ENCODE measurements at regions not wholly inside any gene's neighbourhood (a gene's known extent, or its start where the extent isn't known, plus 50 kb on each side); places are given as distances from the start of the nearest gene placed in this dataset.

- TF ChIP-seq, protein P1, sequence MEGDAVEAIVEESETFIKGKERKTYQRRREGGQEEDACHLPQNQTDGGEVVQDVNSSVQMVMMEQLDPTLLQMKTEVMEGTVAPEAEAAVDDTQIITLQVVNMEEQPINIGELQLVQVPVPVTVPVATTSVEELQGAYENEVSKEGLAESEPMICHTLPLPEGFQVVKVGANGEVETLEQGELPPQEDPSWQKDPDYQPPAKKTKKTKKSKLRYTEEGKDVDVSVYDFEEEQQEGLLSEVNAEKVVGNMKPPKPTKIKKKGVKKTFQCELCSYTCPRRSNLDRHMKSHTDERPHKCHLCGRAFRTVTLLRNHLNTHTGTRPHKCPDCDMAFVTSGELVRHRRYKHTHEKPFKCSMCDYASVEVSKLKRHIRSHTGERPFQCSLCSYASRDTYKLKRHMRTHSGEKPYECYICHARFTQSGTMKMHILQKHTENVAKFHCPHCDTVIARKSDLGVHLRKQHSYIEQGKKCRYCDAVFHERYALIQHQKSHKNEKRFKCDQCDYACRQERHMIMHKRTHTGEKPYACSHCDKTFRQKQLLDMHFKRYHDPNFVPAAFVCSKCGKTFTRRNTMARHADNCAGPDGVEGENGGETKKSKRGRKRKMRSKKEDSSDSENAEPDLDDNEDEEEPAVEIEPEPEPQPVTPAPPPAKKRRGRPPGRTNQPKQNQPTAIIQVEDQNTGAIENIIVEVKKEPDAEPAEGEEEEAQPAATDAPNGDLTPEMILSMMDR (IDR thresholded peaks at IDR 0.05), result no peak
- intact Hi-C loops (cut with DNase I), result no loop called here
- no peak overlapping the region for H3K27ac ChIP-seq
- H3K36me3 ChIP-seq, result no peaks in the 10 kb centered on the region
- H3K27me3 ChIP-seq, result no peaks in the 10 kb centered on the region
- no peak overlapping the region for H3K4me3 ChIP-seq
- no peaks in the 10 kb centered on the region for H3K9me3 ChIP-seq
- 31 to 48% (median 43%) methylated on average over 2 of the region's 2 CpGs for WGBS, 3 donors
- no peak for DNase-seq
- H3K4me1 ChIP-seq (ENCODE audit: insufficient read depth), result no peaks in the 10 kb centered on the region
Observed at GRCh38 chr6:811831-812230, 118.9 kb upstream of the EXOC2 start.

DNA sequence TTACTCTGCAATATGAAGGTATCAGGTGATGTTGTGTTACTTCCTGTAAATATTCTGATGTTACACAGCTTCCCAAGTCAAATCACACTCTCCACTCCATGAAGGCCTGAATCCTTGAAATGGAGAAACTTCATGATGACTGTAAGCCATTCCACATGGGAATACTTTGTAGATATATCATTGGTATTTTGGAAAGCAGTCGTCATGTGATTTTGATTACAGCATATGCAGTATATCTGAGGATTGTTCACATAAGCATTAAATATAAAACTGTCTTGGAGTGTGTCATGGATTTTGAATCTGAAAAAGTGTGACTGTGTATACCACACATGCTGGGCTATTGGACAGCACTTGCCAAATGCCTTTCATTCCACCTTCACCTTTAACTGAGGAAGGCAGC lies 118.3 kb upstream of the EXOC2 start:
- H3K4me3 ChIP-seq, result no peak overlapping the region
- intact Hi-C loops (cut with DNase I), result no loop called here
- WGBS, 3 donors, result 64 to 69% (median 64%) methylated on average over 1 of the region's 1 CpG

DNA sequence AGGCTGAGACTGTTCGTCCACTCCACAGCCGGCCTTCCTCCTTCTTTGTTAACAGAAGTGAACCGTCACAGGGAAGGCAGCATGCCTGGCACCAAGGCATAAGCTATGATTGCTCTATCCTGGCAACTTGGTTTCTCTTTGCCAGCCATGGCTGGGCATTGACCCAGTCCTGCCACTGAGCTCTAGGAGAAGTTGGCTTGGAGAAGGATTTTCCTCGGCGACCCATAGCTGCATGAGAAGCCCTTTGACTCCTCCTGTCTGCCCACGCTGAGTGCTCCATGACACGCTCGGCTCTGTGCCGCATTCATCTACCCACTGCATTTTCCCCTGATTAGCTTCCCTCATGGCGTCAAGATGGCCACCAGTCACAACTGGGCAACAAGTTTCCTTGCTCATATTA lies 111.8 kb upstream of the EXOC2 start:
- TF ChIP-seq, protein P1 (IDR thresholded peaks at IDR 0.05), result no peak
- no peak overlapping the region for H3K27ac ChIP-seq
- H3K27me3 ChIP-seq, result no peaks in the 10 kb centered on the region
- H3K4me1 ChIP-seq (ENCODE audit: insufficient read depth), result no peaks in the 10 kb centered on the region
- intact Hi-C loops (cut with DNase I), result no loop called here
- no peaks in the 10 kb centered on the region for H3K9me3 ChIP-seq
- WGBS, 3 donors, result 84 to 96% (median 95%) methylated on average over 10 of the region's 10 CpGs
- DNase-seq, result no peak
- H3K4me3 ChIP-seq, result no peak overlapping the region
- H3K36me3 ChIP-seq, result no peaks in the 10 kb centered on the region

More for the DNA sequence above, 118.3 kb upstream of the EXOC2 start:
- TF ChIP-seq, protein P1 (IDR thresholded peaks at IDR 0.05), result no peak
- TF ChIP-seq POLR2A (IDR thresholded peaks at IDR 0.05) (no peak), EP300 (IDR thresholded peaks at IDR 0.05) (no peak)
- Histone ChIP-seq H3K4me1 (ENCODE audit: insufficient read depth) (no peaks in the 10 kb centered on the region), H3K36me3 (no peaks in the 10 kb centered on the region), H3K27me3 (no peaks in the 10 kb centered on the region), H3K9me3 (no peaks in the 10 kb centered on the region), H3K27ac (no peak overlapping the region)
- no peak for DNase-seq

- no peaks in the 10 kb centered on the region for H3K27me3 ChIP-seq
- H3K27ac ChIP-seq, result no peak overlapping the region
- TF ChIP-seq, protein P1 (IDR thresholded peaks at IDR 0.05), result no peak
- no peak for TF ChIP-seq EP300 (IDR thresholded peaks at IDR 0.05)
- no peak for TF ChIP-seq POLR2A (IDR thresholded peaks at IDR 0.05)
- DNase-seq, result no peak
- no peak overlapping the region for H3K4me3 ChIP-seq
- intact Hi-C loops (cut with DNase I), result no loop called here
- WGBS, 3 donors, result 89 to 97% (median 96%) methylated on average over 13 of the region's 13 CpGs
- no peaks in the 10 kb centered on the region for H3K36me3 ChIP-seq
- no peaks in the 10 kb centered on the region for H3K4me1 ChIP-seq (ENCODE audit: insufficient read depth)
- no peaks in the 10 kb centered on the region for H3K9me3 ChIP-seq
Observed at GRCh38 chr6:804317-804716, 111.4 kb upstream of the EXOC2 start.

Measured in ovary (tissue), 7 donors.